GM19397 (cell line): ENCODE measurements at regions not wholly inside any gene's neighbourhood (a gene's known extent, or its start where the extent isn't known, plus 50 kb on each side); places are given as distances from the start of the nearest gene placed in this dataset.
"Not testable (repeated sequence)": the region's sequence is repeated elsewhere in the genome, so short reads cannot be mapped to it uniquely, and the experiment has no call there.

ENCODE experiments used
- ATAC-seq: cut with Tn5 transposase; IDR thresholded peaks from one replicate; pipeline ENCODE4 v1.9.1; 2021; ENCODE audit warnings: mild to moderate bottlenecking, moderate library complexity; ENCODE audit not compliant: unreplicated experiment

- ATAC-seq, result no peak
Measured at GRCh38 chr1:55815745-55816455, 600.7 kb upstream of the USP24 start.

- no peak for ATAC-seq
Measured at GRCh38 chr1:55814967-55815366, 599.8 kb upstream of the USP24 start.

DNA sequence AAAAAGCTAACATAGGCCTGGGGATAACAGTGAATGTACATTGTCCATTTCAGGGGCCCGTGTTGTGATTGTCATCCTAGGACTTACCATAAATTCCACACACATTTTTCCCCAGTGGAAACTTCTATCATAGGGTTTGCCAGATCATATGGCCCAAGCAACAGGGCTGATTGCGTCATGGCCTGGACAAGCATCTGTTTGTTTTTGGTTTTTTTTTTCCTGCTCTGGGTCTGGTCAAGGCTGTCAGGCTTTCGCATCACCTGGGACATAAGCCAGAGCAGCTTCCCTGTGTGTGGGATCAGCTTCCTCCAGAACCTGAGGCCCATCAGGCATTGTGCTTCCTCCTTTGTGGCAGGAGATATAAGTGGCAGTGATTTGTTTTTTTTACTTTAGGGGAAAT lies 598.5 kb upstream of the USP24 start:
- no peak for ATAC-seq

- no peak for ATAC-seq
Measured at GRCh38 chr1:55812281-55812680, 597.1 kb upstream of the USP24 start.

DNA sequence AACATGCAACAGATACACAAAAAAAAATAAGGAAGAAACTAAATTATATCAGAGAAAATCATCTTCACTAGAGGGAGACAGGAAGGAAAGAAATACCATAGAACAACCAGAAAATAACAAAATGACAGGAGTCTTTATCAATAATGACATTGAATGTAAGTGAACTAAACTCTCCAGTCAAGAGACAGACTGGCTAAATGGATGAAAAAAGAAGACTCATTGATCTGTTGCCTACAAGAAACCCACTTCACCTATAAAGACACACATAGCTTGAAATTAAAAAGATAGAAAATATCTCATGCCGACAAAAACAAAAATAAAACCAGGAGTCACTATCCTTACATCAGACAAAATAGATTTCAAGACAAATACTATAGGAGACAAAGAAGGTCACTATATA lies 593.1 kb upstream of the USP24 start:
- no peak for ATAC-seq

DNA sequence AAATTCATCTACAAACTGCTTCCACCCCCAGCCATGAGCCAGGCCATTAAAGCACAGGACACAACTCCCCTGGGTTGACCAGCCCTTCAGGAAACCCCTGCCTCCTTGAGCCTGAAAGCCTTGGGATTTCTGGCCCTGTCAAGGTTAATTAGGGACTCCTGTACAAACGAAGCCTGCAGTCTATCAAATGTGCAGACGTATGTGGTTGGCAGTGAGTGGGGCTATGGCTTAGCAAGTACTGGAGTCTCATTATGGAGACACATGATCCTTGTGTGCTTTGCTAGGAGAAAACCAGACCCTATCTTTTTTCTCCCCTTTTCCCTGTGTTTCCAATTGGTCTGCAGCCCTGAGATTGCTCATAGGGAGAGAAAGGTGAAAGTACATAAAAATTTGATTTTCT lies 588.3 kb upstream of the USP24 start:
- ATAC-seq, result no peak

DNA sequence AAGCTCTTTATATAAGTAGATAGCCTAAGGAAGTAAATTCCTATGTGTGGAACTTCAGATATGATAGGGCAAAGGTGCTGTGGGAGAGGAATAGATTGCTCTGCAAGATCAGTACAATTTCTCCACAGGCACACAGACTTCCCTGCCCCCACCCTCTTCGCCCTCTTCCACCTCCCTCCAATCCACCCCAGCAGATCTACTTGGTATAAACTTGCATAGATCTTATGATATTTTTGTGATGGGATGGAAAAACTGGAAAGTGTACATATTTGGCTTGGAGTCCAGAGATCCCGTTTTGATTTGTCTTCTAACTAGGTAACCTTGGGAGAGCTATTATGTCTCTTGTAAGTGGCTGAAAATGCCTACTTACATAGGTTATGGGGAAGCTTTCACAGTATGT lies 586.3 kb upstream of the USP24 start:
- no peak for ATAC-seq

- no peak for ATAC-seq
Measured at GRCh38 chr1:55800503-55800902, 585.3 kb upstream of the USP24 start.

GRCh38 chr1:55793856-55794255 lies 578.7 kb upstream of the USP24 start:
- ATAC-seq, result no peak

- no peak for ATAC-seq
Measured at GRCh38 chr1:55792870-55793269, 577.7 kb upstream of the USP24 start.

GRCh38 chr1:55789466-55789865 lies 574.3 kb upstream of the USP24 start:
- ATAC-seq, result no peak

DNA sequence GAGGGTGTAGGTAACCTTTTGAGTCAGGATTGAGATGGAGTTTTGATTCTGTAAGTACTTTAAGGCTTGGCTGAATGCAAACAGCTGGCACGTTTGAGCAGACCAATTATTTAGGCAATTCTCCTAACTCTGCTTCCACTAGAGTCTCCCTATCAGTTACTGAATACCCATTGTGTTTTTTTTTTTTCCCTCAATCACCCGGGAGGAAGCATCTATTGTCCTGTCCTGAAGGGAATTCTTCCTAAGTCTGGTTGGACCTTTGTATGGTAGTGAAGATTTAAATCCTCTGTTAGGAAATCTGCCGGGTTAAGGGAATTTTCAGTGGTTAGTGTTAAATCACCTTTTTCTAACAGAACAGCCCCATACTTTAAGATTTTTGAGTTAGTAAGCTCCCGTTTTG lies 571.2 kb upstream of the USP24 start:
- ATAC-seq, result no peak

- ATAC-seq, result not testable (repeated sequence)
Measured at GRCh38 chr1:55784941-55785450, 569.8 kb upstream of the USP24 start.

GRCh38 chr1:55781944-55782482 lies 566.8 kb upstream of the USP24 start:
- no peak for ATAC-seq

DNA sequence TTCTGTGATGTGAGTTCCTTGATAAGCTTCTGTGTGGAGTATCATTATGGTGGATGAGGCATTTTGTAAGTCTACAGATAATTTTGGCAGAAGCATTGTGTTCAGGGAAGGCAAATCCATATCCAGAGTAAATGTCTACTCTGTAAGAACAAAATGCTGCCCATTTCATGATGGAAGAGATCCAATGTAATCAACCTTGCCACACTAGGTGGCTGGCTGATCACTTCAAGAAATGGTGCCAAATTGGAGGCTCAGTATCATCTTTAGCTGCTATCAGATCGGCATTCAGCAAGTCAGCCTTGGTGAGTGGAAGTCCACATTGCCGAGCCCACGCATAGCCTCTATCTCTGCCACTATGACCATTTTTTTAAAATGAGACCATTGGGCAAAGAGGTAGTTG lies 565.8 kb upstream of the USP24 start:
- no peak for ATAC-seq

GRCh38 chr1:55777545-55777944 lies 562.4 kb upstream of the USP24 start:
- ATAC-seq, result no peak

DNA sequence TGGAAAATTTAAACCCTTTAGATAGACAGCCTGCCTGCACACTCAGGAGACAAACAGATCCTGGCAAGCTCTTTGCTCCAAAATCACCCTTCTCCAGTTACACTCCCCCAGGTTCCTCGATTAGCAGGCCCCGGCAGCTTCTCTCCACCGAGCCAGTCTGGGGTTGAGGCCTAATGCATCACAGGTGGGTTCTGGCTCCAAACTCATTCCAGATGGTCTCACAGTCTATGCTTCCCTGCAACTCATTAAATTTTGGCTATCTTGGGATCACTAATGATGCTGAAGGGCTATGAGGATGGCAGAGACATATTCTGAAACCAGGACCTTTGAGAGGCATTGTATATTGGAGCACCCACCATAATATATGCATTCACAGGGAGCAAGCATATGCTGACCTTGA lies 559.8 kb upstream of the USP24 start:
- ATAC-seq, result no peak

DNA sequence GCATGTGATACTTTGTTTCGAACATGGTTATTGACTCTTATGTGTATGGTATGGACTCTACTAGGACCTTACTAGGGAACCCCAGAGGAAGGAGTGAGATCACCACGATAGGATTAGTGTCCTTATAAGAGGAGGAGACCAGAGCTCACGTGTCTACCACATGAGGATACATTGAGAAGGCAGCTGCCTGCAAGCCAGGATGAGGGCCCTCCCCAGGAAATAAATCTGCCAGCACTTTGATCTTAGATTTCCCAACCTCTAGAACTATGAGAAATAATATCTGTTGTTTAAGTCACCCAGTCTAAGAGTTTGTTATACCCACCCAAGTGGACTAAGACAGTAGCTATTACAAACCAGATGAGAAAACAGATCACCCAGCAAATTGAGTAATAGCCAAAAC lies 559.3 kb upstream of the USP24 start:
- ATAC-seq, result no peak

GRCh38 chr1:55773211-55773940 lies 558.2 kb upstream of the USP24 start:
- no peak for ATAC-seq

- ATAC-seq, result no peak
Measured at GRCh38 chr1:55768327-55768952, 553.3 kb upstream of the USP24 start.

GRCh38 chr1:55767171-55767570 lies 552.0 kb upstream of the USP24 start:
- ATAC-seq, result no peak

- not testable (repeated sequence) for ATAC-seq
Measured at GRCh38 chr1:55765505-55765904, 550.3 kb upstream of the USP24 start.
